GM21447 (cell line): ENCODE measurements at regions not wholly inside any gene's neighbourhood (a gene's known extent, or its start where the extent isn't known, plus 50 kb on each side); places are given as distances from the start of the nearest gene placed in this dataset.

Source experiments
- ATAC-seq: cut with Tn5 transposase; IDR thresholded peaks from one replicate; pipeline ENCODE4 v1.9.1; 2021; ENCODE audit not compliant: unreplicated experiment

DNA sequence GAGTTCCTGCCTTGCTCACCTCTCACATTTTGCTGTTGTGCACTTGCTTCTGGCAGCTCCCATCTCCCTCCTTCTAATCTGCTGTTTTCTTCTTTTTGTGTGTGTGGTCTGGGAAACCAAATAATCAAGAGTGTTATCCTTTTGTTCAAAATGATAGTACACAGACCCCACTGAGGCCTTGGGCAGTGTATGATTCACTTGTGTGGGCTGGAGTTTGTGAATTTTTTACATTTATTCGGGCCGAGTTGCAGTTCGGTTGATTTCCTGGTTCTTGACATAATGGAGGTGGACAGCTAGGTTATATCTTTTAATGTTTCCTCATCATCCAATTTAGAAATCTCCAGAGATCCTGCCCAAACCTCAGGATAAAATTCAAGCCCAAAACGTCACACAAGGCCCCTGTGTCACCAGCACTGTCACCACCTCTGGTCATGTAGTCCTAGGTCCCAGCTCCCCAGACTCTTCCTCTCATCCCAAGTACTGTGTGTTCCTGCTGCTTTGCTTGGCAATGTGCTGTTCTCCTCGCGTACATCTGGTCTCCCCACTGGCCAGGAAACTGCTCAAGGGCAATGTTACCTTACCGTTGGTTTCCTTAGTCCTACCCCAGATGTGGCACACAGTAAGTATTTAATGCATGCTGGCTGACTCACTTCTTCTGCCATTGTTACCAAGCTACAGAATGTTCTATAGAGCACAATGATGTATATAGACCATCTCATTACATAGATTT lies 55.7 kb upstream of the PHACTR2 start:
- no peak for ATAC-seq

DNA sequence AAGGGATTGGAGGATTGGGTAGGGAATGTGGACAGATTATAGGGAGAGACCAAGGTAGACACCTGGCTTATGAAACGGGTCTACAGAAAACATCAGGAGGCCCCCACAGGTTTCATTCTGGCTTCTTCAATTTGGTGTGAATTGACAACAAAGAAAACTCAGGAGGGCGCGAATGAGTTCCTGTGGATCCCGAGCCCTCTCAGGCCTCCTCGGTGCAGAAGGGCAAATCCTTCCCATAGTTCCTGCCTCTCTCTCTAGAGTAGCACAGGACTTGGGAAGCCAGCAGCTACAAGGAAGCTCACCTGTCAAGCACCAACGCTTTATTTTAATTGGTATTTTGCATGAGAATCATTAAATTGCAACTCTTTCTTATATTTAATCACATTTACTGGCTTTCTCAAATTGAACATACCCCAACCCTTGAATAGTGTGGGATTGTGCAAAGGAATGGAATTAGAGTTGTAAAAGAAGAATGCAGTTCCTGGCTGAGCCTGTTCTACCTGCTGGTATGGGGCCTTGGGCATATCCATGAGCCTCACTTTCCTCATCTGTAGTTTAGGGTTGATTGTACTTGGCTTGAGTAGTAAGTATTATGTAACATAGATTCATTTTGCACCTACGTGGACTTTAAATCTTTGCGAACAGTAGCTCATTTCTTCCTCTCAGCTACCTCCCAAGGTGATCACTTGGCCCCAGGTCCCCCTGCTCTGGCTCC lies 56.4 kb upstream of the PHACTR2 start:
- no peak for ATAC-seq

- ATAC-seq = no peak
Measured at GRCh38 chr6:143620447-143620846, 57.3 kb upstream of the PHACTR2 start.

- ATAC-seq = no peak
Measured at GRCh38 chr6:143619824-143620401, 57.9 kb upstream of the PHACTR2 start.

DNA sequence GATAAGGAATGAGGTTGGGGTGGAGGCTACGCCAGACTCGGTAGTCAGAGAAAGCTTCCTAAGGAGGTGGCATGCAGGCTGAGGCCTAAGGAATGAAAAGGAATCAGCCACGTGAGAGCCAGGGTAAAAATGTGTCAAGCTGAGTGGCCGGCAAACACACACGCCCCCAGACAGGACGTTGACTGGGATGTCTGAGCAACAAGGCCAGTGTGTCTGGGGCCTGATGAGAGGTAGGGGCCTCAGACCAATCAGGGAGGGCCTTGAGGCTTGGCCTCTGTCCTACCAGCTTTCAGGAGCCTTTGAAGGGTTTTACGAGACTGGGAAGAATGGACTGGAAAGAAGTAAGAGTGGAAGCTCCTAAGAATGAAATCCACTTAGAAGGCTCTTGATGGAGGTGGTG lies 61.0 kb upstream of the PHACTR2 start:
- no peak for ATAC-seq

DNA sequence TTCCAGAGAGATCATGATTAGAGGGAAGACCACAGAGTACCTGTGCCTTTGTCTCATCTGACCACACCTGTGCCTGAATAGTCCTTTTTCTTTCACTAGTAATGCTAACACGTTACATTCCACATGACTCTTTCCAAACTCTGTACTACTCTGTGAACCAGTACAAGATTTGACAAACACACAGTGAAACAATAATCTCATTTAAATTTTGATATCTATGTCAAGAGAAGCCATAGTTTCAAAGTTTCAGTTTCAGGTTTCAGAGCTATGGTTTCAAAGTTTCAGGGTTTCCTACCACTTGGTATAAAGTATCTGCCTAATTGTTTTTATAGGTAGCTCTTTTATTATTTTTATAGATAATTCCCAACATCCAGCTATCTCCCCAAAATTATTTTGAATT lies 62.0 kb upstream of the PHACTR2 start:
- ATAC-seq = no peak

DNA sequence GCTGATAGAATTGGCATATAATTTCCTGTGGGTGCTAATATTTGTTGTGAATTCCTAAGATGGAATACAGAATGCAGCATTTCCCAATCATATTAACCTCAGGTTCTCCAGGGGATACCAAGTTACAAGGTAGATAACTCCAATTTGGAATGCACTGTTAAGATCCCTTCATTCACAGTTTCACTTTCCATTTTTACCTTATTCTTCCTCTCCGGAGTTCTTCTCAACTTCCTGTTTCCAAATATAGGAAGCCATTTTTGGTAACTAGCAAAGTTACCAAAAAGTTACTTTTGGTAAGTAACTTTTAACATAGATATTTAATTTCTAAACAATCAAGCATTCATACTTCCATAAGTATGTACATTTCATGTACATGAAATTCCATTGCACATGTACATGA lies 63.5 kb upstream of the PHACTR2 start:
- ATAC-seq = no peak

DNA sequence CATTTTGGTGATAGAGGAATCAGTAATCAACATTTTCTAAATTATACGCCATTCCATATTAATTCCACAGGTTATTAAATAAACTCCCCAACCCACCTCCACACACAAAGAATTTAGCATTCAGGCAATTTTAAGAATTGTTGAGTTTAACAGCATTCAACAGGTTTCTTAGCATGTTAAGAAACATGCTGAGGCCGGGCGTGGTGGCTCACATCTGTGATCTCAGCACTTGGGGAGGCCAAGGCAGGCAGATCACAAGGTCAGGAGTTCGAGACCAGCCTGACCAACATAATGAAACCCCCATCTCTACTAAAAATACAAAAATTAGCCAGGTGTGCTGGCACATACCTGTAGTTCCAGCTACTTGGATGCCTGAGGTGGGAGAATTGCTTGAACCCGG lies 64.0 kb upstream of the PHACTR2 start:
- no peak for ATAC-seq

GRCh38 chr6:143612186-143612585 lies 65.6 kb upstream of the PHACTR2 start:
- no peak for ATAC-seq

GRCh38 chr6:143611580-143611979 lies 66.2 kb upstream of the PHACTR2 start:
- no peak for ATAC-seq

- ATAC-seq = no peak
Measured at GRCh38 chr6:143609972-143610371, 67.8 kb upstream of the PHACTR2 start.

DNA sequence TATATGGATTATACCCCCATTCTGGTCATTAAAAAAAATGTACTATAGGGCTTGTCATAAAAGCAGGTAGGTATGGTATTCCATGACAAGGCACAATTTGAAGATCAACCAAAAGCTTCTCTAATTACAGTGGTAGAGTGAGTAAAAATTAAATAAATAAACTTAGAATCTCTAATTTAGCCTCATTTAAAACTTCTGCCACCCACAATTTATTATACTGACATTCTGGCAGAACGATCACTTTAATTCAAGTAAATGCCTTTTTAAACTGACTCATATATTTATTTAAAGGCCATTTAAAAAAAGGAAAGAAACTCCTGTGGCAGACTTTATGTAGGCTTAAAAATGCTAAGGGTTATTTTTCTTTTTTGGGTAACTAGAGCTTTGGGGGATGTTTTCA lies 68.3 kb upstream of the PHACTR2 start:
- no peak for ATAC-seq

DNA sequence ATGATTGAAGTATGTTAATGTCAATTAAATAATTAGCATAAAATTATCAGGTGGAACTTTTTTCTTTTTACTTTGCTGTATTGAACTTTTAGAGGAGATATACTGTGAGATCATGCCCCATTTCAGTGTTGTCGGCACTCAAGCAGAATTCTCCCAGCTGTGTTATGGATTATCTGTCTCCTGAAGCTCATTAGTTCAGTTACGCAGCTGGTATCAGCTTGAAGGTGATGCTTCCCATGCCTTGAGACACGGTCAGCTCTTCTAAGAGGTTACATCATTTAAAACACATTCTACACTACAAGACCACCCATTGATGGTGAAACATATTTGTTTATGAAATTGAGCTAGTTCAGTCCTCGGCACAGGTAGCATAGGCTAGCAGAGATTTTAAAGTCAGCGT lies 68.9 kb upstream of the PHACTR2 start:
- no peak for ATAC-seq

DNA sequence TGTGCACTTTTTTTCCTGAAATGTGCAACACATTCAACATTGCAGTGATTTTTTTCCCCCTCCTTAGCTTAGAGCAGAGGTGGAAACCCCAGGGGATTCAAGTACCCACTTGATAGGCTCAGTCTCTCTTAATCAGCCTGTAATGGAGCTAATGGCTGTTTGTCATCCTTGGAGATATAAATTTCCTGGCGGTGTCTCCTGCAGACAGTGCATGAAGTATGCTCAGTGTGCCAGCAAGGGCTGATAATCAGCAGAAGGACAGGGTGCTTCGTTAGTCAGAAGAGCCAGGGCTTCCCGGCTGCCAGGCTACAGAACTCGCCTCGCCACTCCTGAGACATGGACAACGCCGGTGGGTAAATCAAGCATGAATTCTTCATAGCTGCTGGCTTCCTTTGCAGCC lies 69.8 kb upstream of the PHACTR2 start:
- no peak for ATAC-seq

GRCh38 chr6:143607168-143607567 lies 70.6 kb upstream of the PHACTR2 start:
- ATAC-seq = no peak

DNA sequence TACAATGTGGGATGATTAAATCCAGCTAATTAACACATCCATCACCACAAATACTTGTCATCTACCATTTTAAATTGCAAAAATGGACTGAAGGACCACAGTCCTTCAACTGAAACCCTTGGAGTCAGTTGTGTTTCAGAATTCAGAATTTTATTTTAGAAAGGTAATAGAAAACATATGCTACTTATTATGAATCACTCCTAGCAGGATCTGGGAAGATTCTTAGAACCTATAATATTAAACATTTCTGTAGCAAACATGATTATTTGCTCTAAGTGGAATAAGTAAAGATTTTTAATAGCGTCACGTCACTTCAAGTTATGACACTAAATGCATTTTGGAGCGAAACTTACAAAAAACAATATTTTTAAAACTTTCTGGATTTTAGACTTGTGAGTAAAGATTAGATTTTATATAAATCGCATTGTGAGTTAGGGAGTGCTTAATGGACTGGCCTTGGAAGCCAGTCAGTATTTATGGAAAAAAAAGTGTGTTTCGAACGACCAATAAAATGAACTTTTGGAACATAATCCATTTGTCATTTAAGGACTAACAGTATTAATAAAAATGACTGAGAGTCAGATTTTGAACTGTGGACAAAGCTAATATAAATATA lies 71.8 kb upstream of the PHACTR2 start:
- no peak for ATAC-seq

GRCh38 chr6:143603455-143603854 lies 74.3 kb upstream of the PHACTR2 start:
- no peak for ATAC-seq

- no peak for ATAC-seq
Measured at GRCh38 chr6:143601504-143601903, 76.3 kb upstream of the PHACTR2 start.

- no peak for ATAC-seq
Measured at GRCh38 chr6:143600821-143601220, 76.9 kb upstream of the PHACTR2 start.

DNA sequence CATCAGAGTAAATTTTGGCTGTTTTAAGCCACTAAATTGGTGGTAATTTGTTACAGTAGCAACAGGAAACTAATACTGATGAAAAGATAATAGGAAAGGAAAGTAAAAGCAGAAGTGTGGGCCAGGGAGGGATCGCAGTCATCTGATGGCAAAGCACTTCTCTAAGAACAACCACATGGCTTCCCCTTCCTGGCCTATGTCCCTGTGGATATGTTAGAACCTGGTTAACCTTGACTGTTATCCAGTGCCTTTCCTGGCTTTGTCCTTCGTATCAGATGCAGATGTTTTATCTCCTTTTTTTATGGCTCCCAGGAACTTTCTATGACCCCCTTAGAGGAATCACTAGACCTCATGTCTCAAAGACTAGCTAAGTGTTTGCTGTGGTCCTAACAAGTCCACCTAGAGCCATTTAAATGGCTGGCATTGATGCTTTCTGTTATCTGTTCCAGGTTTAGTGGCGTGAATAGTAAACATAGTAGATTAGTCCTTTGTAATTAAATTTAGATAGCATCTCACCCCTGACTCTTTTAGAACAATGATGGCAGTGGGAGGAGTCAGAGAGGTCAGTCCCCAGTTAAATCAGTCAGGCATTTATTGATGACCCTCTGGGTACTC lies 79.2 kb upstream of the PHACTR2 start:
- ATAC-seq = no peak

GRCh38 chr6:143596866-143597265 lies 80.9 kb upstream of the PHACTR2 start:
- ATAC-seq = no peak
